ENCODE measurements at regions not wholly inside any gene's neighbourhood (a gene's known extent, or its start where the extent isn't known, plus 50 kb on each side); places are given as distances from the start of the nearest gene placed in this dataset.
A peak's percentile ranks its signal among the peaks of the same experiment; 100 is the strongest.

GRCh38 chr6:159473475-159474263 is 219.4 kb downstream of the SOD2 start:
- ATAC-seq (peak in 1 of 4 donors; percentile 71), DNase-seq (peak in 3 of 5 donors; percentile 30 to 71 (median 60))
- Histone ChIP-seq H3K4me1 (peaks cover 0 to 11% (median 0%) of the 10 kb centered on the region in 12 donors), H3K27me3 (no peaks in the 10 kb centered on the region), H3K36me3 (no peaks in the 10 kb centered on the region), H3K4me3 (no peak overlapping the region), H3K9me3 (peaks cover 0 to 8% (median 0%) of the 10 kb centered on the region in 12 donors), H3K27ac (peak overlapping the region in 1 of 12 donors; percentile 37)
- intact Hi-C loops (cut with DNase I), result no loop called here
- 59 to 73% (median 69%) methylated on average over 4 of the region's 4 CpGs for WGBS, 4 donors
- TF ChIP-seq CTCF (IDR thresholded peaks at IDR 0.05) (no peak), POLR2A (IDR thresholded peaks at IDR 0.05) (no peak)

DNA sequence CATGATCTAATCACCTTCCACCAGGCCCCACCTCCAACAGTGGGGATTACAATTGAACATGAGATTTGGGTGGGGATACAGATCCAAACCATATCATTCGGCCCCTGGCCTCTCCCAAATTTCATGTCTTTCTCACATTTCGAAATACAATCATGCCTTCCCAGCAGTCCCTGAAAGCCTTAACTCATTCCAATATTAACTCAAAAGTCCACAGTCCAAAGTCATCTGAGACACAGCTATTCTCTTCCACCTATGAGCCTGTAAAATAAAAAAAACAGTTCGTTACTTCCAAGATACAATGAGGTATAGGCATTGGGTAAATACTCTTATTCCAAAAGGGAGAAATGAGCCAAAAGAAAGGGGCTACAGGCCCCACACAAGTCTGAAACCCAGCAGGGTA is 222.6 kb downstream of the SOD2 start:
- no peaks in the 10 kb centered on the region for H3K27me3 ChIP-seq
- DNase-seq, result no peak
- peaks cover 0 to 8% (median 0%) of the 10 kb centered on the region in 12 donors for H3K9me3 ChIP-seq
- no peak for ATAC-seq
- H3K4me3 ChIP-seq, result no peak overlapping the region
- H3K27ac ChIP-seq, result no peak overlapping the region
- TF ChIP-seq CTCF (IDR thresholded peaks at IDR 0.05) (no peak), POLR2A (IDR thresholded peaks at IDR 0.05) (no peak)
- H3K36me3 ChIP-seq, result no peaks in the 10 kb centered on the region
- H3K4me1 ChIP-seq, result peaks cover 0 to 11% (median 0%) of the 10 kb centered on the region in 12 donors
- WGBS, 4 donors, result 73 to 80% (median 80%) methylated on average over 3 of the region's 3 CpGs
- intact Hi-C loops (cut with DNase I), result no loop called here

DNA sequence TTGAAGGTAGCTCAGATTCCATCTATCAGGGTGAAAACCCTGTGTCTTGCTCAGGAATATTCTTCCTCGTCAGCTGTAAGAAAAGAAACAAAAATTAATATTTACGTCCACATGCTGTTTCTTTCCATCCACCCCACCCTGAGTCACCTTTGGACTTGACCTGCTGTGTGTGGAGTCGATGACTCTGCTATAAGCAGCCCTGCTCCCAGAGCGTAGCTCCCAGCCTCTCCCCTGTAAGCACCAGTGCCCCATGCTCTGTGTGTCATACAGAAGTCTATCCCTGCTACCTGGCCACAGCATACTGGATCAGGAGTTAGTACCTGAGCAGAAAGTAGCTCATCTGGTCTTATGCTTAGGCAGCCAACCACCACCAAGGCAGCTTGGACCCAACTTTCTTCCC is 223.6 kb downstream of the SOD2 start:
- H3K4me1 ChIP-seq, result peaks cover 0 to 11% (median 0%) of the 10 kb centered on the region in 12 donors
- H3K27ac ChIP-seq, result no peak overlapping the region
- DNase-seq, result no peak
- H3K4me3 ChIP-seq, result no peak overlapping the region
- 83 to 87% (median 85%) methylated on average over 4 of the region's 4 CpGs for WGBS, 4 donors
- H3K9me3 ChIP-seq, result peaks cover 0 to 8% (median 0%) of the 10 kb centered on the region in 12 donors
- TF ChIP-seq POLR2A (IDR thresholded peaks at IDR 0.05), result no peak
- no peak for TF ChIP-seq CTCF (IDR thresholded peaks at IDR 0.05)
- no peaks in the 10 kb centered on the region for H3K36me3 ChIP-seq
- intact Hi-C loops (cut with DNase I), result loop anchor here in 3 of 10 donors (10.0 kb wide), 1 partner anchor 295 kb away; no protein-coding TSS in a partner anchor
- H3K27me3 ChIP-seq, result no peaks in the 10 kb centered on the region
- ATAC-seq, result no peak

DNA sequence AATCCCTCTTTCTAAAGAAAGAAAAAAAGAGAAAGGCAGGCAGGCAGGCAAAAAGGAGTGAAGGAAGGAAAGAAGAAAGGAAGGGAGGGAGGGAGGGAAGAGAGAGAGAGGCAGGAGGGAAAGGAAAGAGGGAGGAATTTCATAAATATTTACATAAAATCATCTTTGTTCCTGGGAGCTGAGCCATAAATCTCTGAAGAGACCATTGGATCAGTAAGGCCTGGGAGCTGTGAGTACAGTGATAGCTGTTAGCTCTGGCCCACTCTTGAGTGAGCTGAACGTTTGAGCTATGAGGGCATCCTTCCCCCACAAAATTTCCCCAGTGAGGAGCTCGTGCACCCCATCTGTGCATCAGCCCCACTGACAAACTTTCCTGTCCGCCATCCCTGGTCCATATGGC is 224.0 kb downstream of the SOD2 start:
- 50 to 76% (median 67%) methylated on average over 3 of the region's 3 CpGs for WGBS, 4 donors
- DNase-seq, result no peak
- no peak for ATAC-seq
- intact Hi-C loops (cut with DNase I), result loop anchor here in 3 of 10 donors (10.0 kb wide), 1 partner anchor 294 kb away; no protein-coding TSS in a partner anchor
- peaks cover 0 to 11% (median 0%) of the 10 kb centered on the region in 12 donors for H3K4me1 ChIP-seq
- H3K27ac ChIP-seq, result no peak overlapping the region
- H3K4me3 ChIP-seq, result no peak overlapping the region
- H3K9me3 ChIP-seq, result peaks cover 0 to 8% (median 0%) of the 10 kb centered on the region in 12 donors
- no peak for TF ChIP-seq POLR2A (IDR thresholded peaks at IDR 0.05)
- no peak for TF ChIP-seq CTCF (IDR thresholded peaks at IDR 0.05)
- no peaks in the 10 kb centered on the region for H3K27me3 ChIP-seq
- no peaks in the 10 kb centered on the region for H3K36me3 ChIP-seq
